ENCODE measurements at regions not wholly inside any gene's neighbourhood (a gene's known extent, or its start where the extent isn't known, plus 50 kb on each side); places are given as distances from the start of the nearest gene placed in this dataset.

- Histone ChIP-seq H3K27ac (no peak overlapping the region), H3K9me3 (no peaks in the 10 kb centered on the region), H3K36me3 (no peaks in the 10 kb centered on the region), H3K4me3 (no peak overlapping the region), H3K27me3 (no peaks in the 10 kb centered on the region), H3K4me1 (no peaks in the 10 kb centered on the region)
- DNase-seq = no peak
- ATAC-seq (ENCODE audit: low FRiP score in 2 of 2) = no peak
- WGBS, 2 donors = 81 to 89% methylated on average over 1 of the region's 1 CpG
- TF ChIP-seq CTCF (IDR thresholded peaks at IDR 0.05) (no peak), POLR2A (IDR thresholded peaks at IDR 0.05) (no peak), EP300 (IDR thresholded peaks at IDR 0.05) (no peak), POLR2AphosphoS5 (IDR thresholded peaks at IDR 0.05) (no peak)
Measured at GRCh38 chr7:142698429-142698828, 50.8 kb upstream of the PRSS1 start.

- no peaks in the 10 kb centered on the region for H3K36me3 ChIP-seq
- no peaks in the 10 kb centered on the region for H3K4me1 ChIP-seq
- no peaks in the 10 kb centered on the region for H3K9me3 ChIP-seq
- no peaks in the 10 kb centered on the region for H3K27me3 ChIP-seq
- TF ChIP-seq POLR2AphosphoS5 (IDR thresholded peaks at IDR 0.05) = no peak
- no peak for TF ChIP-seq POLR2A (IDR thresholded peaks at IDR 0.05)
- TF ChIP-seq EP300 (IDR thresholded peaks at IDR 0.05) = no peak
- no peak for TF ChIP-seq CTCF (IDR thresholded peaks at IDR 0.05)
- H3K4me3 ChIP-seq = no peak overlapping the region
- H3K27ac ChIP-seq = no peak overlapping the region
- ATAC-seq (ENCODE audit: low FRiP score in 2 of 2) = no peak
- no peak for DNase-seq
- WGBS, 2 donors = 55 to 62% methylated on average over 4 of the region's 4 CpGs
Measured at GRCh38 chr7:142697270-142697669, 52.0 kb upstream of the PRSS1 start.

- H3K4me3 ChIP-seq = no peak overlapping the region
- H3K9me3 ChIP-seq = no peaks in the 10 kb centered on the region
- DNase-seq (no peak), ATAC-seq (ENCODE audit: low FRiP score in 2 of 2) (no peak)
- H3K27ac ChIP-seq = no peak overlapping the region
- no peaks in the 10 kb centered on the region for H3K27me3 ChIP-seq
- TF ChIP-seq POLR2AphosphoS5 (IDR thresholded peaks at IDR 0.05) = no peak
- TF ChIP-seq POLR2A (IDR thresholded peaks at IDR 0.05) = no peak
- no peak for TF ChIP-seq CTCF (IDR thresholded peaks at IDR 0.05)
- no peak for TF ChIP-seq EP300 (IDR thresholded peaks at IDR 0.05)
- H3K36me3 ChIP-seq = no peaks in the 10 kb centered on the region
- H3K4me1 ChIP-seq = no peaks in the 10 kb centered on the region
Measured at GRCh38 chr7:142696456-142697179, 52.7 kb upstream of the PRSS1 start.

GRCh38 chr7:142693911-142694310 lies 55.4 kb upstream of the PRSS1 start:
- DNase-seq (no peak), ATAC-seq (ENCODE audit: low FRiP score in 2 of 2) (no peak)
- H3K4me3 ChIP-seq = no peak overlapping the region
- no peaks in the 10 kb centered on the region for H3K4me1 ChIP-seq
- H3K36me3 ChIP-seq = no peaks in the 10 kb centered on the region
- H3K27me3 ChIP-seq = no peaks in the 10 kb centered on the region
- no peak for TF ChIP-seq POLR2A (IDR thresholded peaks at IDR 0.05)
- no peak for TF ChIP-seq POLR2AphosphoS5 (IDR thresholded peaks at IDR 0.05)
- H3K27ac ChIP-seq = no peak overlapping the region
- no peaks in the 10 kb centered on the region for H3K9me3 ChIP-seq

GRCh38 chr7:142690554-142691182 lies 58.6 kb upstream of the PRSS1 start:
- H3K27ac ChIP-seq = no peak overlapping the region
- H3K4me3 ChIP-seq = no peak overlapping the region
- H3K27me3 ChIP-seq = no peaks in the 10 kb centered on the region
- TF ChIP-seq POLR2A (IDR thresholded peaks at IDR 0.05) (no peak), CTCF (IDR thresholded peaks at IDR 0.05) (no peak), EP300 (IDR thresholded peaks at IDR 0.05) (no peak), POLR2AphosphoS5 (IDR thresholded peaks at IDR 0.05) (no peak)
- no peaks in the 10 kb centered on the region for H3K9me3 ChIP-seq
- H3K36me3 ChIP-seq = no peaks in the 10 kb centered on the region
- H3K4me1 ChIP-seq = no peaks in the 10 kb centered on the region
- DNase-seq = no peak
- ATAC-seq (ENCODE audit: low FRiP score in 2 of 2) = no peak
- 67 to 83% methylated on average over 2 of the region's 2 CpGs for WGBS, 2 donors

Data from upper lobe of left lung (tissue), 6 donors.